GM21825 (cell line): ENCODE measurements at regions not wholly inside any gene's neighbourhood (a gene's known extent, or its start where the extent isn't known, plus 50 kb on each side); places are given as distances from the start of the nearest gene placed in this dataset.

Source experiments
- ATAC-seq: cut with Tn5 transposase; IDR thresholded peaks from one replicate; pipeline ENCODE4 v1.9.1; 2021; ENCODE audit warnings: mild to moderate bottlenecking, moderate library complexity; ENCODE audit not compliant: unreplicated experiment

GRCh38 chr4:144202081-144202480 is 61.6 kb upstream of the GYPA start:
- no peak for ATAC-seq

- ATAC-seq = no peak
Observed at GRCh38 chr4:144203155-144203554, 62.6 kb upstream of the GYPA start.

- no peak for ATAC-seq
Observed at GRCh38 chr4:144204431-144204830, 63.9 kb upstream of the GYPA start.

- ATAC-seq = no peak
Observed at GRCh38 chr4:144206711-144207110, 66.2 kb upstream of the GYPA start.

GRCh38 chr4:144208074-144208473 is 67.6 kb upstream of the GYPA start:
- ATAC-seq = no peak

GRCh38 chr4:144209491-144209890 is 69.0 kb upstream of the GYPA start:
- no peak for ATAC-seq

- no peak for ATAC-seq
Observed at GRCh38 chr4:144213371-144213770, 72.9 kb upstream of the GYPA start.

GRCh38 chr4:144223149-144223548 is 82.6 kb upstream of the GYPA start:
- ATAC-seq = no peak

- no peak for ATAC-seq
Observed at GRCh38 chr4:144223661-144224060, 83.1 kb upstream of the GYPA start.

- no peak for ATAC-seq
Observed at GRCh38 chr4:144259285-144259684, 118.8 kb upstream of the GYPA start.

- no peak for ATAC-seq
Observed at GRCh38 chr4:144267084-144267483, 126.6 kb upstream of the GYPA start.

GRCh38 chr4:144280688-144281087 is 140.2 kb upstream of the GYPA start:
- ATAC-seq = no peak

GRCh38 chr4:144283526-144283925 is 143.0 kb upstream of the GYPA start:
- no peak for ATAC-seq

GRCh38 chr4:144284026-144284425 is 143.5 kb upstream of the GYPA start:
- no peak for ATAC-seq

- peak; percentile 77 for ATAC-seq
Observed at GRCh38 chr4:144288011-144288903, 147.7 kb upstream of the GYPA start.

GRCh38 chr4:144289667-144290428 is 149.3 kb upstream of the GYPA start:
- ATAC-seq = no peak

GRCh38 chr4:144291164-144291563 is 150.6 kb upstream of the GYPA start:
- ATAC-seq = no peak

- no peak for ATAC-seq
Observed at GRCh38 chr4:144294211-144294610, 153.7 kb upstream of the GYPA start.

GRCh38 chr4:144295286-144295995 is 154.9 kb upstream of the GYPA start:
- ATAC-seq = no peak

- no peak for ATAC-seq
Observed at GRCh38 chr4:144296941-144297340, 156.4 kb upstream of the GYPA start.

GRCh38 chr4:144298519-144298918 is 158.0 kb upstream of the GYPA start:
- no peak for ATAC-seq
